IPS DF 6.9 (cell line): ENCODE measurements at regions not wholly inside any gene's neighbourhood (a gene's known extent, or its start where the extent isn't known, plus 50 kb on each side); places are given as distances from the start of the nearest gene placed in this dataset.
"Not testable (repeated sequence)": the region's sequence is repeated elsewhere in the genome, so short reads cannot be mapped to it uniquely, and the experiment has no call there.

Experiments used
- DNase-seq: peaks from one replicate; pipeline ENCODE4 v3.0.0-alpha.2; 2013; ENCODE audit warnings: low read depth, low spot score
- H3K27ac ChIP-seq: one replicate; pipeline ENCODE4 v1.5.1; 2013; ENCODE audit warnings: low read length, control low read depth
- H3K27me3 ChIP-seq: 2 replicates; pipeline ENCODE4 v1.6.1; 2013; ENCODE audit warnings: mild to moderate bottlenecking, low read length; ENCODE audit not compliant: control insufficient read depth, insufficient read depth
- H3K36me3 ChIP-seq: 2 replicates; pipeline ENCODE4 v1.6.1; 2013; ENCODE audit warnings: low read length; ENCODE audit not compliant: control insufficient read depth, insufficient read depth
- H3K4me1 ChIP-seq: 2 replicates; pipeline ENCODE4 v1.6.1; 2013; ENCODE audit warnings: low read length; ENCODE audit not compliant: control insufficient read depth, insufficient read depth
- H3K4me3 ChIP-seq: 2 replicates; pipeline ENCODE4 v1.5.1; 2013; ENCODE audit warnings: mild to moderate bottlenecking, low read length
- H3K9me3 ChIP-seq: 2 replicates; pipeline ENCODE4 v1.6.1; 2013; ENCODE audit warnings: low read length, inconsistent platforms; ENCODE audit not compliant: control insufficient read depth, insufficient read depth
- WGBS: extraction: QIAGEN DNeasy Blood & Tissue Kit; methylation state at CpG from one replicate; pipeline ENCODE4 v1.1.7; 2013; ENCODE audit warnings: mixed read lengths, missing lambda C conversion rate; ENCODE audit not compliant: insufficient read length, insufficient coverage; 5-methylcytosine and 5-hydroxymethylcytosine counted together

DNA sequence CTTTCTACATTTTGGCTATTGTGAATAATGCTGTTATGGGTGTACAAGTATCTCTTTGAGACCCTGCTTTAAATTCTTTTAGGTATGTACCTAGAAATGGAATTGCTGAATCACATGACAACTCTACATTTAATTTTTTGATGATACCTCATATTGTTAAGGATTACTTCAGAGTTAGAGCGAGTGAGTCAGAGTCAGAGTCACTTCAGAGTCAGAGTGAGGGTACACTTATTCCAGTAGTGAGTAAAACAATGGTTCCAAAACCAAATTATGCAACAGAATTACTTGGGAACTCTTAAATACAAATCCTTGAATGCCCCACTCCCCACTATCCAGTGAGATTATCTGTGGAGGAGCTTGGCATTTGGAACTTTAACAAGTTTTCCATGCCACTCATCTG, 50.3 kb upstream of the SNRK start:
- H3K4me1 ChIP-seq = no peaks in the 10 kb centered on the region
- no peaks in the 10 kb centered on the region for H3K9me3 ChIP-seq
- WGBS = no CpG with 5 or more reads among the region's 1 CpG
- no peaks in the 10 kb centered on the region for H3K27me3 ChIP-seq
- no peak overlapping the region for H3K27ac ChIP-seq
- H3K36me3 ChIP-seq = no peaks in the 10 kb centered on the region
- no peak for DNase-seq
- no peak overlapping the region for H3K4me3 ChIP-seq

DNA sequence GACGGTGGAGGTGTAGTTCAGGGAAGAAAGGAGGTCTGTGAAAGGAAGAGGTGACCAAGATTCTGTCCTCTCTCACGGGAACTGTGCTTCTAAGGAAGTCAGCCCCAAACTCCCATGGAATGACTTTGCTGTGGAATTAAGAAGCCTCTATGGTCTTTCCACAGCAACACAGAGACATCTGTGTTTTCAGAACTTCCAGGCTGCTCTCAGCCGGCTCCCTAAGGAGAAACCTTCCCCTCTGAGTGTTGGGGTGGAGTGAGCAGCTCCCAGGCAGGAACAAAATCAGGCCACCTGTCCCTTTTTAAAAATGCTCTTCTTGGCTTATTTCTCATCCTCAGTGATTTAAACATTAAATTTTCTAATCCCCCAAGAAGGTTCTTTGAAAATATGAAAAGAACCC, 53.3 kb upstream of the SNRK start:
- no peaks in the 10 kb centered on the region for H3K4me1 ChIP-seq
- H3K36me3 ChIP-seq = no peaks in the 10 kb centered on the region
- DNase-seq = no peak
- WGBS = no CpG with 5 or more reads among the region's 3 CpGs
- no peaks in the 10 kb centered on the region for H3K9me3 ChIP-seq
- H3K27ac ChIP-seq = no peak overlapping the region
- H3K27me3 ChIP-seq = no peaks in the 10 kb centered on the region
- H3K4me3 ChIP-seq = no peak overlapping the region

DNA sequence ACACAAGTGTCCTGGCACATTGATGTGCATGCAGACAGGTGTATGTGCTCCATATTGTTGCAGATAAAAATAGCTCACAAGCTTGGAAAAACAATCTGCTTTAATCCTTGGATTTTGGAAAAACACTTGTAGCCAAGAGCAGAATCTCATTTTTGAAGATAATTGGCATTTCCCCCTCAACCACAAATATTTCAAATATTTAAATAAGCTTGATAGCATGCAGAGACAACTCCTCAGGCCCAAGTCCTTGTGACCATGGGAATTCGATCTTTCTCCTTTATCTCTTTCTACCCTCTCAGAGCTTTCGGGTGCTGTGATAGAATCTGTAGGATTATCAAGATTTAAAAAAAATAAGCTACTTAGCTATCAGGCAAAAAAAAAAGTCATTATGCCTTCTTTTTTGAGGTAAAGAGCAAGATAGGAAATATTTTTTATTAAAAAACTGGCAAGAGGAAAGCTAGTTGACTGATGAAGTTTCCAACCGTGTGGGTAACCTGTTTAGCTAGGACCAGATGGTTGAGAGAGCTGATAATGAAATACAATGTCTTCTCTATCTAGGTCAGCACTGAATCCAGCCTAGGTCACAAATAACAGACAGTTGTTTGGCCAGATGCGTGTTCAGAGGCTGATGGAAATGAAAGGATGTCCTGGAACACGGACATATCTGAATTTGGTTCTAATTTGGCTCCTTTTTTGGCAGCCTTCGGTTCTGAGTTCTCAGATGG, 54.9 kb upstream of the SNRK start:
- H3K4me3 ChIP-seq = no peak overlapping the region
- H3K4me1 ChIP-seq = no peaks in the 10 kb centered on the region
- no peaks in the 10 kb centered on the region for H3K36me3 ChIP-seq
- H3K9me3 ChIP-seq = no peaks in the 10 kb centered on the region
- H3K27me3 ChIP-seq = no peaks in the 10 kb centered on the region
- DNase-seq = no peak
- H3K27ac ChIP-seq = no peak overlapping the region
- no CpG with 5 or more reads among the region's 6 CpGs for WGBS

DNA sequence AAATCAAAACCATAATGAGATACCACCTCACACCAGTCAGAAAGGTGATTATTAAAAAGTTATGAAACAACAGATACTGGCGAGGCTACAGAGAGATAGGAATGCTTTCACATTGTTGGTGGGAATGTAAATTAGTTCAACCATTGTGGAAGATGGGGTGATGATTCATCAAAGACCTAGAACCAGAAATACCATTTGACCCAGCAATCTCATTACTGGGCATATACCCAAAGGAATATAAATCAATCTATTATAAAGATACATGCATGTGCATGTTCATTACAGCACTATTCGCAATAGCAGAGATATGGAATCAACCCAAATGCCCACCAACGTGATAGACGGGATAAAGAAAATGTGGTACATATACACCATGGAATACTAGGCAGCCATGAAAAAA, 56.5 kb upstream of the SNRK start:
- not testable (repeated sequence) for H3K9me3 ChIP-seq, H3K36me3 ChIP-seq
- WGBS = no CpG with 5 or more reads among the region's 4 CpGs

DNA sequence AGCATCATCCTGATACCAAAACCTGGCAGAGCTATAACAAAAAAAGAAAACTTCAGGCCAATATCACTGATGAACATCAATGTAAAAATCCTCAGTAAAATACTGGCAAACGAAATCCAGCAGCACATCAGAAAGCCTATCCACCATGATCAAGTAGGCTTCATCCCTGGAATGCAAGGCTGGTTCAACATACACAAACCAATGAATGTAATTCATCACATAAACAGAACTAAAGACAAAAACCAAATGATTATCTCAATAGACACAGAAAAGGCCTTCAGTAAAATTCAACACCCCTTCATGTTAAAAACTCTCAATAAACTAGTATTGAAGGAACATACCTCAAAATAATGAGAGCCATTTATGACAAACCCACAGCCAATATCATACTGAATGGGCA, 58.7 kb upstream of the SNRK start:
- WGBS = no CpG with 5 or more reads among the region's 1 CpG

More for the DNA sequence above, 56.5 kb upstream of the SNRK start:
- not testable (repeated sequence) for DNase-seq, H3K27ac ChIP-seq, H3K4me3 ChIP-seq, H3K27me3 ChIP-seq, H3K4me1 ChIP-seq

DNA sequence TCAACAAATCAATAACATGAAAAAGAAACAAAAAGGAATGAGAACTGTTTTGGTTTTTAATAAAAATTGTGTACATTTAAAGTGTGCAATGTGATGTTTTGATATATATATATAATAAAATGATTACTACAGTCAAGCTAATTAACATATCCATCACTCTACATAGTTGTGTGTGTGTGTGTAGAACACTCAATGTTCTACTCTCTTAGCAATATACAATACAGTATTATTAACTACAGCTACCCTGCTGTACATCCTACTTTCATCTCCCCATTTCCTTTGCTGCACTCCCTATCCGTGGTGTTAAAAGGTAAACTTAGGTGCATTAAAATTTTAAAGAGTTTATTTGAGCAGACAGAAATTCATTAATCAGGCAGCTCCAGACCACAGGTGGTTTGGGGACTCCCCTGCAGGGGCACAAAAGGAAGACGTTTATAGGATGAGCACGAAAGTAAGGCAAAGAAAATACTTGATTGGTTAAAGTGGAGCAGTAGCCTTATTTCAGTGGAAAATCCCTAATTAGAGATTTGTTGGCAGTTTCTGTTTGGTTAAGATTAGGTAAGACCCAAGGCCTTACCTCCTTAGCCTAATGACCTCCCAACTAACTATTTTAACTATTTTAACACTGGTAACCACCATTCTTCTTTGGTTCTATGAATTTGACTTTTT, 61.8 kb upstream of the SNRK start:
- no peaks in the 10 kb centered on the region for H3K27me3 ChIP-seq
- no peak overlapping the region for H3K27ac ChIP-seq
- H3K36me3 ChIP-seq = no peaks in the 10 kb centered on the region
- no peaks in the 10 kb centered on the region for H3K9me3 ChIP-seq
- H3K4me1 ChIP-seq = no peaks in the 10 kb centered on the region
- WGBS = no CpG with 5 or more reads among the region's 3 CpGs
- no peak for DNase-seq
- no peak overlapping the region for H3K4me3 ChIP-seq

More for the DNA sequence above, 58.7 kb upstream of the SNRK start:
- not testable (repeated sequence) for H3K27ac ChIP-seq, H3K36me3 ChIP-seq, H3K4me1 ChIP-seq, H3K9me3 ChIP-seq, H3K4me3 ChIP-seq, DNase-seq, H3K27me3 ChIP-seq

DNA sequence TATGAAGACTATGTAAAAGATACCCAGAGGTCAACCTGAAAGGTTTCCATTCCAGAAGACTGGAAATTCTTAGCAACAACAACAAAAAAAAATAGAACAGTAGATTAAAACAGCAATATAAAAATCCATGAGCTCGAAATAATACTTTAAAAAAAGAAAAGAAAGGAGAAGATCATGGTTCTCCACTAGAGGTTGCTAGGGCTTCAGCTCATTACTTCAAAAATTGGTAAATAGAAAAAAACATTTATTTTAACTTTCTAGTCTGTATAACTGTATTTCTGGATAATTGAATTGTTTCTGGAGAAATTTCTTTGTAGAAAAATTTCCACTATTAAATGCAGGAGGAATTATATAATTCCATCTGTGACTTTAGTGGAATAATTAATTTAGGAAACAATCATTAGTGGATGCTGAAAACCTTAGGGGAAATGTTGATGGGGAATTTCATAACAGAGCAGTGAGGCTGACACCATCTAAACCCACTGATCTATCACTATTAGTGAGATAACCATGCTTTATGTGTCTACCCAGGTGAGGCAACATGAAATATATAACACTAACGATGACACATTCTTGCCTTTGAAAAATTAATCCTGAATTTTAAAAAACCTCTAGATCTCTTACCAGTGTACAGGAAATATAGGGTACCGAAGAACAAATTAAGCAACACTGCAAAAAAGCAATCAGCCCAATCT, 62.5 kb upstream of the SNRK start:
- WGBS = no CpG with 5 or more reads among the region's 3 CpGs
- Histone ChIP-seq H3K9me3 (no peaks in the 10 kb centered on the region), H3K27ac (no peak overlapping the region), H3K27me3 (no peaks in the 10 kb centered on the region), H3K4me3 (no peak overlapping the region), H3K36me3 (no peaks in the 10 kb centered on the region), H3K4me1 (no peaks in the 10 kb centered on the region)
- DNase-seq = no peak

DNA sequence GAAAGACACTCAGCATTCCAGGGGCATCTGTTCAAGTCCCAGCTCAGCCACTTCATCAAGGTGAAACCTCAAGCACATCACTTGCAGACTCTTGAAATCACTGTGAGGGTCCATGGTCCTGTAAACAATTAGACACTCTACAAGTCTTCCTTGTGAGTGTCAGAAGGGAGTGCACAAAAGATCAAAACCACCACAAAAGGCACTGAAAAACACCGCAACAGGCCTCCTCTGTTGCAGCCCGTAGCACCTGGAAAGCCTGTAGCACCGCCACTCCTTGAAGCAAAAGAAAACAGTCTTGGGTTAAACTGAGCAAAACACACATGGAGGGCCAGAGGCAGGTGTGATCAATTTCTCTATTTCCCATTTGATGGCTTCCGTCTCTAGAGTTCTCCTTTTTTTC, 63.8 kb upstream of the SNRK start:
- no peak overlapping the region for H3K4me3 ChIP-seq
- no peaks in the 10 kb centered on the region for H3K36me3 ChIP-seq
- no CpG with 5 or more reads among the region's 4 CpGs for WGBS
- H3K27me3 ChIP-seq = no peaks in the 10 kb centered on the region
- DNase-seq = no peak
- no peaks in the 10 kb centered on the region for H3K9me3 ChIP-seq
- no peak overlapping the region for H3K27ac ChIP-seq
- no peaks in the 10 kb centered on the region for H3K4me1 ChIP-seq

DNA sequence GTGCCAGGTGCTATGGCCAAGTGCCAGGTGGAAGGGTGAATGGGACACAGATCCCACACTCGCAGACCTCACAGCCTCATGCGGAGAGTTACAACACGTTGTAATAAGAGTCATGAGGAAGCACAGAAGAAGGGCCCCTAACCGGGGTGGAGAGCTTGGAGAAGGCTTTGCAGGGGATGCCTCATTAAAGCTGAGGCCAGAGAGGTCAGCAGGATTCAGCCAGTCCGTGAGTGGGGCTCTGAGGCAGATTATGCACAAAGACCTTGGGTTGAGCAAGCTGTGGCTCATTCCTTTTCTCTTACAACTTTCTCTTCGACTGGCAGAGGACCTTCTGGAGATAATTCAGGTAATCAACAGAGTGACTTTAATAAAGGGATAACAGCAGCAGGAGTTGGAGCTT, 65.3 kb upstream of the SNRK start:
- no CpG with 5 or more reads among the region's 6 CpGs for WGBS

DNA sequence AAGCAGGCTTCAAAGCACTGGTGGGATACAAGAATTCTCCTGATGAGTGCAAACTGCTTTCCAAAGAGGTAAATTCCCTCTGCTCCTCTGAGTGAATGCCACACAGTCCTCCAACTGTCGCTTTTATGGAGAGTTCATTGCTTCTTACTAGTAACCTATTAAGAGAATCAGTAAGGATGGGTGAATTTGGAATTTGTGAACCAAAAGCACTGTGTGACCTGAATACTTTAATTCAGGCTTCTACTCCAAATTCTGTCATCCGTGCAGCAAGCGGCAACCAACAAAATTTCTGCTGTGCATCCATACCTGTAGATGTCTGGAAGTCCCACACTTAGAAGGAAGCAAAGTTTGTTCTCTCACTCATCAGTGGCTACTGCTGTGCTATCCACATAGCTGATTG, 66.7 kb upstream of the SNRK start:
- Histone ChIP-seq H3K4me1 (no peaks in the 10 kb centered on the region), H3K36me3 (no peaks in the 10 kb centered on the region), H3K4me3 (no peak overlapping the region), H3K27me3 (0 out of 2 replicates have a peak, but pooled peaks cover 2% of the 10 kb centered on the region), H3K9me3 (no peaks in the 10 kb centered on the region), H3K27ac (no peak overlapping the region)
- WGBS = no CpG with 5 or more reads among the region's 3 CpGs
- no peak for DNase-seq

More for the DNA sequence above, 65.3 kb upstream of the SNRK start:
- DNase-seq = no peak
- H3K9me3 ChIP-seq = no peaks in the 10 kb centered on the region
- H3K36me3 ChIP-seq = no peaks in the 10 kb centered on the region
- no peak overlapping the region for H3K4me3 ChIP-seq
- no peaks in the 10 kb centered on the region for H3K4me1 ChIP-seq
- no peak overlapping the region for H3K27ac ChIP-seq
- H3K27me3 ChIP-seq = no peaks in the 10 kb centered on the region
